Right lobe of liver (tissue), 6 donors: ENCODE measurements at regions not wholly inside any gene's neighbourhood (a gene's known extent, or its start where the extent isn't known, plus 50 kb on each side); places are given as distances from the start of the nearest gene placed in this dataset.
A peak's percentile ranks its signal among the peaks of the same experiment; 100 is the strongest.

Experiments
- ATAC-seq, 4 donors: fragments of 200-7000 bp; cut with Tn5 transposase; one replicate each; pipeline ENCODE4 v1.9.1; 2020; ENCODE audit warnings: mild to moderate bottlenecking in 4 of 4, moderate library complexity in 4 of 4
- DNase-seq, 3 donors: peaks; one replicate each; pipeline ENCODE4 v3.0.0-alpha.2; 2020
- H3K27ac ChIP-seq, 3 donors: fragments of 200-600 bp; one replicate each; pipeline ENCODE4 v1.8.0; 2022
- H3K27me3 ChIP-seq, 2 donors: fragments of 200-600 bp; one replicate each; pipeline ENCODE4 v1.8.0; 2022
- H3K36me3 ChIP-seq, 4 donors: fragments of 200-600 bp; sonication (generic) in 1 of 4; one replicate each; pipeline versions ENCODE4 v1.5.1 to v1.8.0; 2017 to 2022; ENCODE audit warnings: control low read depth in 1 of 4
- H3K4me1 ChIP-seq, 4 donors: fragments of 200-600 bp; sonication (generic) in 1 of 4; one replicate each; pipeline versions ENCODE4 v1.5.1 to v1.8.0; 2017 to 2022; ENCODE audit warnings: control low read depth in 1 of 4
- H3K4me3 ChIP-seq, 3 donors: fragments of 200-600 bp; one replicate each; pipeline ENCODE4 v1.8.0; 2022
- H3K9me3 ChIP-seq, 4 donors: fragments of 200-600 bp; sonication (generic) in 1 of 4; one replicate each; pipeline versions ENCODE4 v1.5.1 to v1.8.0; 2017 to 2022; ENCODE audit warnings: control low read depth in 1 of 4
- POLR2A ChIP-seq: fragments of 450-650 bp; IDR thresholded peaks from one replicate; pipeline ENCODE4 v1.6.1; 2017; ENCODE audit warnings: antibody characterized with exemption, mild to moderate bottlenecking
- WGBS: methylation state at CpG from one replicate; pipeline ENCODE4 v1.1.6; 2018; ENCODE audit warnings: low coverage, low lambda C conversion rate; ENCODE audit not compliant: insufficient coverage; ENCODE audit errors: missing lambda C conversion rate; 5-methylcytosine and 5-hydroxymethylcytosine counted together
- intact Hi-C, 2 donors: fragments of 100-400 bp; cut with DNase I; formaldehyde crosslinking; loops; one replicate each; pipeline versions ENCODE4 v1.11.2 to v1.14.1; 2022
- TF ChIP-seq, protein P1 (sequence below), 4 donors: fragments of 200-600 bp in 3 of 4; fragments of 450-650 bp in 1 of 4; IDR thresholded peaks; one replicate each; pipeline versions ENCODE4 v1.5.1 to v1.8.0; 2016 to 2022; ENCODE audit warnings: antibody characterized with exemption in 4 of 4, mild to moderate bottlenecking in 2 of 4
- donor health status: DM: no; HTN: yes; CAD: no.
- donor health status: DM: no; HTN: no; CAD: no.
- donor health status: DM: no; HTN: no; CAD: no.
- donor health status: DM: no; HTN: yes; CAD: no.
- donor health status: DM: no; HTN: yes; CAD: no.

DNA sequence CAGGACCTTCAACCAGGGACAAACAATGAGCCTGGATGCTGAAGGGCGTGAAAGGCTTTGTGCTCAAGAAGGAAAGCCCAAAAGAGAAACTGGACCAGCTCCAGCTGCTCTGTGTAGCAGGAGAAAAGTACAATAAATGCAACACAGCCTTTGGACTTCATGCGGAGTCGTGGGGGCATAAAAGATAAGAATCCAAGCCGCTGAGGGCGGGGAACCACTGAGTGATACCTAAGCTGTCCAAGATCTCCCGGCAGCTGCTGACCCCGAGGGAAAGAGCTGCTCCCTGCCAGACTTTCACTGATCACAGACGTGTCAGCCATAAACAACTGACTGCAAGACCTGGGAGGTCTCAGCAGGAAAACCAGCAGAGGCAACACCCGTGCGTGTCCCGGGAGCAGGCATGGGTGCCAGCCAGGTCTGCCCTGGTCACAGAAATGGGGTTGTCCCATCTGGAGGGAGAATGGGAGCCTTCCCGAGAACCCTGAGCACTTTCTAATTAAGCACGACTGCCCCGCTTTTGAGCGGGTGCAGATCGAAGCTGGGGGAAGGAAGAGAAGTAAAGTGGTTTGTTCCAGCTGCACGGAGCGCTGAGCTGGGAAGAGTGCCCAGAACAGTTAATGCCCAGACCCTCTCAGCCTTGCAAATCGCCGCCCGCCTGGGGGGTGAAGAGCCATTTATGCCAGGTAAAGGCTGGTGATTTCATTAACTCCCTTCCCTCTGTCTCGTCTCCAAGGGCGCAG, 68.3 kb upstream of the TARDBP start:
- Histone ChIP-seq H3K36me3 (no peaks in the 10 kb centered on the region), H3K27me3 (no peaks in the 10 kb centered on the region), H3K9me3 (no peaks in the 10 kb centered on the region), H3K27ac (no peak overlapping the region), H3K4me3 (peak overlapping the region; percentile 29 to 41 (median 35)), H3K4me1 (peaks cover 0 to 14% (median 0%) of the 10 kb centered on the region in 4 donors)
- WGBS, result 9% methylated on average over 16 of the region's 23 CpGs
- ATAC-seq (peak; percentile 33 to 60 (median 59)), DNase-seq (peak in 1 of 3 donors; percentile 65)
- intact Hi-C loops, result no loop called here
- no peak for TF ChIP-seq POLR2A

DNA sequence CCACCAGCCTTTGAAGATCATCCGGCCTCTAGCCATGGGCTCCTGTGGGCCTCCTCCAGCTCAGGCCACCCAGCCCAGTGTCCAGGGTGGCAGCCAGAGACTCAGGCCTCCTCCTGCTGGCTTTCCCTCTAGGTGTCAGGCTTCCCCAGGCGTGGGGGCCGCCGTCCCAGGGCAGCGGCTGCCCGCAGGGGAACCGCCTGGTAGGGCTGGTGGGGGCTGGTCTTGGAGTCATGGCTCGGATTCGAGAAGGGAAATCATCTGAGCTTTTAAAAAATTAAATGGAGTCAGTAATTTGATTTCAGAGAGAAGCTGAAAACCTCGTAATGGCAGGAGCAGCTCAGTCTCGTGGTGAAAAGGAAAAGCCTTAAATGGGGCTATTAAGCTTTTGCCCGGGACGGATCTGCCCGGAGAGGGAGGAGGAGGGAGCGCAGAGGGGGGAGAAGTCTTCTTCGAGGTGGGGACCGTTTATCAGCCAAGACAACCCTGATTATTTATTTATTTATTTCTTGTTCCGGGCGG, 66.4 kb upstream of the TARDBP start:
- WGBS, result 61% methylated on average over 9 of the region's 19 CpGs
- no peak overlapping the region for H3K4me3 ChIP-seq
- DNase-seq (no peak), ATAC-seq (no peak)
- no peaks in the 10 kb centered on the region for H3K36me3 ChIP-seq
- no peaks in the 10 kb centered on the region for H3K27me3 ChIP-seq
- TF ChIP-seq, protein P1, sequence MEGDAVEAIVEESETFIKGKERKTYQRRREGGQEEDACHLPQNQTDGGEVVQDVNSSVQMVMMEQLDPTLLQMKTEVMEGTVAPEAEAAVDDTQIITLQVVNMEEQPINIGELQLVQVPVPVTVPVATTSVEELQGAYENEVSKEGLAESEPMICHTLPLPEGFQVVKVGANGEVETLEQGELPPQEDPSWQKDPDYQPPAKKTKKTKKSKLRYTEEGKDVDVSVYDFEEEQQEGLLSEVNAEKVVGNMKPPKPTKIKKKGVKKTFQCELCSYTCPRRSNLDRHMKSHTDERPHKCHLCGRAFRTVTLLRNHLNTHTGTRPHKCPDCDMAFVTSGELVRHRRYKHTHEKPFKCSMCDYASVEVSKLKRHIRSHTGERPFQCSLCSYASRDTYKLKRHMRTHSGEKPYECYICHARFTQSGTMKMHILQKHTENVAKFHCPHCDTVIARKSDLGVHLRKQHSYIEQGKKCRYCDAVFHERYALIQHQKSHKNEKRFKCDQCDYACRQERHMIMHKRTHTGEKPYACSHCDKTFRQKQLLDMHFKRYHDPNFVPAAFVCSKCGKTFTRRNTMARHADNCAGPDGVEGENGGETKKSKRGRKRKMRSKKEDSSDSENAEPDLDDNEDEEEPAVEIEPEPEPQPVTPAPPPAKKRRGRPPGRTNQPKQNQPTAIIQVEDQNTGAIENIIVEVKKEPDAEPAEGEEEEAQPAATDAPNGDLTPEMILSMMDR (IDR thresholded peaks at IDR 0.05), result no peak
- TF ChIP-seq POLR2A, result no peak
- no peak overlapping the region for H3K27ac ChIP-seq
- peaks cover 0 to 14% (median 0%) of the 10 kb centered on the region in 4 donors for H3K4me1 ChIP-seq
- intact Hi-C loops, result no loop called here
- H3K9me3 ChIP-seq, result no peaks in the 10 kb centered on the region

- H3K27me3 ChIP-seq, result no peaks in the 10 kb centered on the region
- ATAC-seq (no peak), DNase-seq (no peak)
- intact Hi-C loops, result no loop called here
- peaks cover 0 to 10% (median 0%) of the 10 kb centered on the region in 4 donors for H3K4me1 ChIP-seq
- no peaks in the 10 kb centered on the region for H3K9me3 ChIP-seq
- WGBS, result no CpG with 5 or more reads among the region's 7 CpGs
- TF ChIP-seq, protein P1 (IDR thresholded peaks at IDR 0.05), result no peak
- TF ChIP-seq POLR2A, result no peak
- H3K36me3 ChIP-seq, result no peaks in the 10 kb centered on the region
- no peak overlapping the region for H3K4me3 ChIP-seq
- H3K27ac ChIP-seq, result no peak overlapping the region
Measured at GRCh38 chr1:10947181-10947580, 65.3 kb upstream of the TARDBP start.

- Histone ChIP-seq H3K9me3 (no peaks in the 10 kb centered on the region), H3K27ac (no peak overlapping the region), H3K4me3 (no peak overlapping the region), H3K27me3 (no peaks in the 10 kb centered on the region), H3K4me1 (peaks cover 0 to 10% (median 0%) of the 10 kb centered on the region in 4 donors), H3K36me3 (no peaks in the 10 kb centered on the region)
- WGBS, result no CpG with 5 or more reads among the region's 19 CpGs
- ATAC-seq (no peak), DNase-seq (no peak)
- intact Hi-C loops, result no loop called here
- TF ChIP-seq POLR2A, result no peak
Measured at GRCh38 chr1:10947691-10948462, 64.6 kb upstream of the TARDBP start.

DNA sequence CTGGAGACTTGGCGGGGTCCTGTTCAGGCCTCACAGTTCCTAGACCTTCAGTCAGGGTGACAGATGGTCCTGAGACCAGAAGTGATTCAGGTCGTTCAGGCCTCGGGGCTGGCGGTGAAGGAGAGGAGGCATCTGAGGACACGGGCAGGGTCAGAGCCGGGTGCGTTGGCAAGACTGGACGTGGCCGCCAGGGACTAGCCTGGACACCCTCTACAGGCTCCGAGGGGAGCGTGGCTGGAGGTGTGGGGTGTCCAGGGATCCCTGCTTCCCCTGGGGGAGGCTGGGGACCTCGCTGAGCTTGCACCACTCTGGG, 64.0 kb upstream of the TARDBP start:
- no peaks in the 10 kb centered on the region for H3K9me3 ChIP-seq
- no peak overlapping the region for H3K4me3 ChIP-seq
- peaks cover 0 to 10% (median 0%) of the 10 kb centered on the region in 4 donors for H3K4me1 ChIP-seq
- intact Hi-C loops, result no loop called here
- no peak for TF ChIP-seq POLR2A
- TF ChIP-seq, protein P1 (IDR thresholded peaks at IDR 0.05), result no peak
- H3K27ac ChIP-seq, result no peak overlapping the region
- H3K36me3 ChIP-seq, result no peaks in the 10 kb centered on the region
- DNase-seq (no peak), ATAC-seq (no peak)
- no peaks in the 10 kb centered on the region for H3K27me3 ChIP-seq
- no CpG with 5 or more reads among the region's 12 CpGs for WGBS
